ENCODE measurements at regions not wholly inside any gene's neighbourhood (a gene's known extent, or its start where the extent isn't known, plus 50 kb on each side); places are given as distances from the start of the nearest gene placed in this dataset.
A peak's percentile ranks its signal among the peaks of the same experiment; 100 is the strongest.

GRCh38 chr2:120528051-120528692, 182.2 kb downstream of the INHBB start (continued):
- TF ChIP-seq RBAK (CRISPR knock-in tag; IDR thresholded peaks at IDR 0.05) (no peak), NR1H2 (CRISPR knock-in tag; IDR thresholded peaks at IDR 0.05; ENCODE audit: borderline replicate concordance, low read depth) (peak; percentile 97), SSRP1 (CRISPR knock-in tag; IDR thresholded peaks at IDR 0.05) (no peak), POGK (CRISPR knock-in tag; conservative IDR thresholded peaks at IDR 0.05) (peak; percentile 50; the same call in 1 of the 2 replicates), ZSCAN30 (CRISPR knock-in tag; IDR thresholded peaks at IDR 0.05) (no peak), ZKSCAN1 (IDR thresholded peaks at IDR 0.05; ENCODE audit: low read length) (no peak), ZNF562 (CRISPR knock-in tag; IDR thresholded peaks at IDR 0.05; ENCODE audit: borderline replicate concordance) (no peak), SP5 (CRISPR knock-in tag; IDR thresholded peaks at IDR 0.05; ENCODE audit: borderline replicate concordance, low read depth) (peak; percentile 42; the same call in 1 of the 2 replicates), NFYB (CRISPR knock-in tag; IDR thresholded peaks at IDR 0.05) (no peak), ZNF451 (CRISPR knock-in tag; IDR thresholded peaks at IDR 0.05) (no peak), ZSCAN12 (CRISPR knock-in tag; IDR thresholded peaks at IDR 0.05) (0 out of 2 replicates have a peak, but pooled peaks have one; percentile 78), HNF4A (CRISPR knock-in tag; IDR thresholded peaks at IDR 0.05) (peak; percentile 83), ZNF788 (CRISPR knock-in tag; IDR thresholded peaks at IDR 0.05; ENCODE audit: borderline replicate concordance) (peak; percentile 69; the same call in 1 of the 2 replicates), MAZ (IDR thresholded peaks at IDR 0.05; ENCODE audit: borderline replicate concordance, low read depth, low read length) (no peak), MAZ (CRISPR knock-in tag; IDR thresholded peaks at IDR 0.05; ENCODE audit: low read depth) (0 out of 2 replicates have a peak, but pooled peaks have one; percentile 48)
- TF ChIP-seq, protein P1, sequence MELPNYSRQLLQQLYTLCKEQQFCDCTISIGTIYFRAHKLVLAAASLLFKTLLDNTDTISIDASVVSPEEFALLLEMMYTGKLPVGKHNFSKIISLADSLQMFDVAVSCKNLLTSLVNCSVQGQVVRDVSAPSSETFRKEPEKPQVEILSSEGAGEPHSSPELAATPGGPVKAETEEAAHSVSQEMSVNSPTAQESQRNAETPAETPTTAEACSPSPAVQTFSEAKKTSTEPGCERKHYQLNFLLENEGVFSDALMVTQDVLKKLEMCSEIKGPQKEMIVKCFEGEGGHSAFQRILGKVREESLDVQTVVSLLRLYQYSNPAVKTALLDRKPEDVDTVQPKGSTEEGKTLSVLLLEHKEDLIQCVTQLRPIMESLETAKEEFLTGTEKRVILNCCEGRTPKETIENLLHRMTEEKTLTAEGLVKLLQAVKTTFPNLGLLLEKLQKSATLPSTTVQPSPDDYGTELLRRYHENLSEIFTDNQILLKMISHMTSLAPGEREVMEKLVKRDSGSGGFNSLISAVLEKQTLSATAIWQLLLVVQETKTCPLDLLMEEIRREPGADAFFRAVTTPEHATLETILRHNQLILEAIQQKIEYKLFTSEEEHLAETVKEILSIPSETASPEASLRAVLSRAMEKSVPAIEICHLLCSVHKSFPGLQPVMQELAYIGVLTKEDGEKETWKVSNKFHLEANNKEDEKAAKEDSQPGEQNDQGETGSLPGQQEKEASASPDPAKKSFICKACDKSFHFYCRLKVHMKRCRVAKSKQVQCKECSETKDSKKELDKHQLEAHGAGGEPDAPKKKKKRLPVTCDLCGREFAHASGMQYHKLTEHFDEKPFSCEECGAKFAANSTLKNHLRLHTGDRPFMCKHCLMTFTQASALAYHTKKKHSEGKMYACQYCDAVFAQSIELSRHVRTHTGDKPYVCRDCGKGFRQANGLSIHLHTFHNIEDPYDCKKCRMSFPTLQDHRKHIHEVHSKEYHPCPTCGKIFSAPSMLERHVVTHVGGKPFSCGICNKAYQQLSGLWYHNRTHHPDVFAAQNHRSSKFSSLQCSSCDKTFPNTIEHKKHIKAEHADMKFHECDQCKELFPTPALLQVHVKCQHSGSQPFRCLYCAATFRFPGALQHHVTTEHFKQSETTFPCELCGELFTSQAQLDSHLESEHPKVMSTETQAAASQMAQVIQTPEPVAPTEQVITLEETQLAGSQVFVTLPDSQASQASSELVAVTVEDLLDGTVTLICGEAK (IDR thresholded peaks at IDR 0.05) = no peak
- TF ChIP-seq, protein P1 (CRISPR knock-in tag; IDR thresholded peaks at IDR 0.05) = peak; percentile 91
- TF ChIP-seq, protein P2, sequence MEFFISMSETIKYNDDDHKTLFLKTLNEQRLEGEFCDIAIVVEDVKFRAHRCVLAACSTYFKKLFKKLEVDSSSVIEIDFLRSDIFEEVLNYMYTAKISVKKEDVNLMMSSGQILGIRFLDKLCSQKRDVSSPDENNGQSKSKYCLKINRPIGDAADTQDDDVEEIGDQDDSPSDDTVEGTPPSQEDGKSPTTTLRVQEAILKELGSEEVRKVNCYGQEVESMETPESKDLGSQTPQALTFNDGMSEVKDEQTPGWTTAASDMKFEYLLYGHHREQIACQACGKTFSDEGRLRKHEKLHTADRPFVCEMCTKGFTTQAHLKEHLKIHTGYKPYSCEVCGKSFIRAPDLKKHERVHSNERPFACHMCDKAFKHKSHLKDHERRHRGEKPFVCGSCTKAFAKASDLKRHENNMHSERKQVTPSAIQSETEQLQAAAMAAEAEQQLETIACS (CRISPR knock-in tag; IDR thresholded peaks at IDR 0.05) = no peak
- TF ChIP-seq, protein P3, sequence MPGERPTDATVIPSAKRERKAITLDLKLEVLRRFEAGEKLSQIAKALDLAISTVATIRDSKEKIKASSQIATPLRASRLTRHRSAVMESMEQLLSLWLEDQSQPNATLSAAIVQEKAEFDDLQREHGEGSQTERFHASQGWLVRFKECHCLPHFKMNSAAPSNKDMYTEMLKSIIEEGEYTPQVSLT (CRISPR knock-in tag; IDR thresholded peaks at IDR 0.05; ENCODE audit: borderline replicate concordance, low read depth) = 0 out of 2 replicates have a peak, but pooled peaks have one; percentile 46
